Uterus (tissue), 3 donors: ENCODE measurements at regions not wholly inside any gene's neighbourhood (a gene's known extent, or its start where the extent isn't known, plus 50 kb on each side); places are given as distances from the start of the nearest gene placed in this dataset.

Source experiments
- DNase-seq, 2 donors: peaks; one replicate each; pipeline ENCODE4 v3.0.0-alpha.2; 2019 to 2020
- H3K27ac ChIP-seq, 2 donors: fragments of 200-600 bp; sonication (generic); 1 replicate in 1 of 2; 2 replicates in 1 of 2; pipeline ENCODE4 v1.5.1; 2016 to 2018
- H3K27me3 ChIP-seq, 2 donors: fragments of 200-600 bp; sonication (generic); one replicate each; pipeline ENCODE4 v1.5.1; 2018 to 2019; ENCODE audit warnings: control low read depth in 1 of 2
- H3K36me3 ChIP-seq, 2 donors: fragments of 200-600 bp; sonication (generic); one replicate each; pipeline ENCODE4 v1.5.1; 2019; ENCODE audit warnings: control low read depth in 1 of 2
- H3K4me1 ChIP-seq, 2 donors: fragments of 200-600 bp; sonication (generic); one replicate each; pipeline ENCODE4 v1.5.1; 2018 to 2019; ENCODE audit warnings: control low read depth in 1 of 2
- H3K4me3 ChIP-seq, 2 donors: fragments of 200-600 bp; sonication (generic); 1 replicate in 1 of 2; 2 replicates in 1 of 2; pipeline ENCODE4 v1.5.1; 2018 to 2019; ENCODE audit warnings: mild to moderate bottlenecking in 1 of 2
- H3K9me3 ChIP-seq, 2 donors: fragments of 200-600 bp; sonication (generic); one replicate each; pipeline ENCODE4 v1.5.1; 2019; ENCODE audit warnings: control low read depth in 1 of 2
- CTCF ChIP-seq, 4 experiments: fragments of 200-600 bp in 2 of 4; fragments of 450-650 bp in 2 of 4; sonication (generic) in 2 of 4; IDR thresholded peaks; one replicate each; pipeline ENCODE4 v1.5.1; 2016 to 2019; ENCODE audit warnings: antibody characterized with exemption in 4 of 4, mild to moderate bottlenecking in 2 of 4, moderate library complexity in 1 of 4
- POLR2A ChIP-seq, 2 donors: fragments of 450-650 bp; IDR thresholded peaks; one replicate each; pipeline ENCODE4 v1.6.1; 2016; ENCODE audit warnings: antibody characterized with exemption in 2 of 2, mild to moderate bottlenecking in 1 of 2, moderate library complexity in 1 of 2
- intact Hi-C: fragments of 100-400 bp; cut with DNase I; formaldehyde crosslinking; loops from one replicate; pipeline ENCODE4 v1.15.1; 2023; ENCODE audit warnings: low total_unique reads
- donor health status: DM: yes; HTN: yes; CAD: no.

DNA sequence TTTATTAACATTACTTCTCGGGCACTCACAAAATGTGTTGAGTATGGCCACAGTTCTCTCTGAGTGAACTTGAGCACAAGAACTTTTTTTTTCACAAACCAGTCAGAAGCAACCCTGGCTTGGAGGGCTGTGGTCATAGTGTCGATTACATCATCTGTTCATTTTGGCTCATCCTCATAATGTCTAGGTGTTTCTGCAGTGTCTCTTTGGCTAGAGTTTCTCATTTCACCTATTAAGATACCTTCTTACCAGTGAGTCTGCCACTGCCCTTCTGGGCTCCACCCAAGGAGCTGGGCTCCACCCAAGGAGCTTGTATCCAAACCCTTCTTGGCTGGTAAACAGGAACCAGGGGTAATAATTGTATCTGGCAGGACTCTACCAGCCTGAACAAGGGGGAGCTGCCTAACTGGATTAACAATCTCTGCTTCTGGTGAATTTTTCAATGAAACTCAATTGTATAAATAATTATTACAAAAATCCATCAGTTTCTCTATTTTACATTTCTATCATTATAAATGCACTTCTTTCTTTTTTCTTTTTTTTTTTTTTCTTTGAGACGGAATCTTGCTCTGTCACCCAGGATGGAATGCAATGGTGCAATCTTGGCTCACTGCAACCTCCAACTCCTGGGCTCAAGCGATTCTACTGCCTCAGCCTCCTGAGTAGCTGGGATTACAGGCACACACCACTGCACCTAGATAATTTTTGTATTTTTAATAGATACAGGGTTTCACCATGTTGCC, 667.7 kb upstream of the SLIT2 start:
- Histone ChIP-seq H3K4me3 (no peak overlapping the region), H3K27me3 (no peaks in the 10 kb centered on the region), H3K36me3 (no peaks in the 10 kb centered on the region), H3K27ac (no peak overlapping the region), H3K4me1 (no peaks in the 10 kb centered on the region), H3K9me3 (no peaks in the 10 kb centered on the region)
- TF ChIP-seq POLR2A (IDR thresholded peaks at IDR 0.05) (no peak), CTCF (IDR thresholded peaks at IDR 0.05) (no peak)
- intact Hi-C loops: no loop called here
- DNase-seq: no peak

DNA sequence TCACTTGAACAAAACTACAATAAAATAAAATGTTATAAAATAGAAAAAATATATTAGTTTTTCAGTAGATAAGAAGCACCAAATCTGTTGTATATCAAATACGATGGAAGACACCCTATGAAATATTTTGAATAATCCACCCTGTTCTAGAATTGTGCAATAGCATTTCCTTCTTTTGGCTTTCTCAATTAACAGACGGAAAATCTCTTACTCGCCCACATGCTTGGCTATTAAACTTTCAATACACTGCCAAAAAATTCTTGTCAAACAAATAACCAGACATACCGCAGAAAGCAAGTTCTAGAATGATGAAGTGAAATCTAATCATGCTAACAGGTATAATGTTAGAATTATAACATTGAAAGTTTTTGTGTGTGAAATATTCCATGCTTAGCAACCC, 671.6 kb upstream of the SLIT2 start:
- H3K27ac ChIP-seq: no peak overlapping the region
- no peaks in the 10 kb centered on the region for H3K36me3 ChIP-seq

DNA sequence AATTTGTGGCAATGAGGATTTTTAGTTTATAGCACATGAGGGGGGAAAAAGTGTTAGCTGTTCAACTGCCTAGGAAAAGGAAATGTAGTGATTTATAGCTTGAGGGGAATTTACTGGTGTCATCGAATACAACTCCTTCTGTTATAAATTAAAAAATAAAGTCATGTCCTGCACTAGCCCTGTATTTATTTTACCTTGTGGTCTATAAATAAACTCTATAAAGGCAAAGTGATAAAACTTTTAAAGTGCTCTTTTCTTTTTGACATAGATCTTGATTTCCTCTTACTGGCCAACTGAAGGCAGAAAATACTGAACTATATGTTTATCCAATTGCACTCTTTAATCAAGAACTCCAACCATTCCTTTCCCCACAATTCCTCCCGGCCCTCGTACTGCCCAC, 672.1 kb upstream of the SLIT2 start:
- no peak overlapping the region for H3K27ac ChIP-seq
- no peak for DNase-seq
- TF ChIP-seq POLR2A (IDR thresholded peaks at IDR 0.05) (no peak), CTCF (IDR thresholded peaks at IDR 0.05) (no peak)
- intact Hi-C loops: no loop called here
- no peaks in the 10 kb centered on the region for H3K9me3 ChIP-seq
- H3K4me1 ChIP-seq: no peaks in the 10 kb centered on the region
- no peaks in the 10 kb centered on the region for H3K36me3 ChIP-seq
- H3K27me3 ChIP-seq: no peaks in the 10 kb centered on the region
- no peak overlapping the region for H3K4me3 ChIP-seq

More for the DNA sequence above, 671.6 kb upstream of the SLIT2 start:
- Histone ChIP-seq H3K4me3 (no peak overlapping the region), H3K4me1 (no peaks in the 10 kb centered on the region), H3K9me3 (no peaks in the 10 kb centered on the region), H3K27me3 (no peaks in the 10 kb centered on the region)
- TF ChIP-seq POLR2A (IDR thresholded peaks at IDR 0.05) (no peak), CTCF (IDR thresholded peaks at IDR 0.05) (no peak)
- DNase-seq: no peak
- intact Hi-C loops: no loop called here

- no peak for DNase-seq
- no peaks in the 10 kb centered on the region for H3K4me1 ChIP-seq
- intact Hi-C loops: no loop called here
- no peaks in the 10 kb centered on the region for H3K9me3 ChIP-seq
- no peaks in the 10 kb centered on the region for H3K27me3 ChIP-seq
- no peak for TF ChIP-seq CTCF (IDR thresholded peaks at IDR 0.05)
- TF ChIP-seq POLR2A (IDR thresholded peaks at IDR 0.05): no peak
- no peak overlapping the region for H3K27ac ChIP-seq
- H3K4me3 ChIP-seq: no peak overlapping the region
- no peaks in the 10 kb centered on the region for H3K36me3 ChIP-seq
Observed at GRCh38 chr4:19577097-19577496, 674.6 kb upstream of the SLIT2 start.

GRCh38 chr4:19575924-19576323, 675.8 kb upstream of the SLIT2 start:
- no peak for DNase-seq
- intact Hi-C loops: no loop called here
- Histone ChIP-seq H3K27me3 (no peaks in the 10 kb centered on the region), H3K9me3 (no peaks in the 10 kb centered on the region), H3K36me3 (no peaks in the 10 kb centered on the region), H3K4me1 (no peaks in the 10 kb centered on the region), H3K4me3 (no peak overlapping the region), H3K27ac (no peak overlapping the region)
- TF ChIP-seq POLR2A (IDR thresholded peaks at IDR 0.05) (no peak), CTCF (IDR thresholded peaks at IDR 0.05) (no peak)
